Lower leg skin (tissue), 3 donors: ENCODE measurements at regions not wholly inside any gene's neighbourhood (a gene's known extent, or its start where the extent isn't known, plus 50 kb on each side); places are given as distances from the start of the nearest gene placed in this dataset.

Source experiments
- CTCF ChIP-seq, 3 donors: fragments of 450-650 bp; IDR thresholded peaks; one replicate each; pipeline ENCODE4 v1.5.1; 2016; ENCODE audit warnings: antibody characterized with exemption in 3 of 3, mild to moderate bottlenecking in 3 of 3, moderate library complexity in 2 of 3
- POLR2A ChIP-seq, 2 donors: fragments of 450-650 bp; IDR thresholded peaks; one replicate each; pipeline ENCODE4 v1.6.1; 2016 to 2017; ENCODE audit warnings: antibody characterized with exemption in 2 of 2, mild to moderate bottlenecking in 1 of 2, moderate library complexity in 1 of 2

GRCh38 chr15:96181873-96182301 is 148.6 kb upstream of the NR2F2 start:
- TF ChIP-seq POLR2A (IDR thresholded peaks at IDR 0.05) = no peak
- no peak for TF ChIP-seq CTCF (IDR thresholded peaks at IDR 0.05)
